Neural crest cell (in vitro differentiated cells): ENCODE measurements at regions not wholly inside any gene's neighbourhood (a gene's known extent, or its start where the extent isn't known, plus 50 kb on each side); places are given as distances from the start of the nearest gene placed in this dataset.

Experiments used
- DNase-seq: peaks from one replicate; pipeline ENCODE4 v3.0.0; 2021; ENCODE audit warnings: low read depth, mixed read lengths, low spot score
- H3K27ac Mint-ChIP-seq: one replicate; pipeline ENCODE4 v1.8.0; 2021; ENCODE audit warnings: mild to moderate bottlenecking, mixed read lengths; ENCODE audit not compliant: unreplicated experiment
- H3K27me3 Mint-ChIP-seq: 2 replicates; pipeline ENCODE4 v1.8.0; 2021; ENCODE audit warnings: low read depth, mild to moderate bottlenecking, mixed read lengths
- H3K36me3 Mint-ChIP-seq: 2 replicates; pipeline ENCODE4 v1.8.0; 2021; ENCODE audit warnings: low read depth, mild to moderate bottlenecking, mixed read lengths
- H3K4me1 Mint-ChIP-seq: 2 replicates; pipeline ENCODE4 v1.8.0; 2021; ENCODE audit warnings: mixed read lengths
- H3K4me3 Mint-ChIP-seq: one replicate; pipeline ENCODE4 v1.8.0; 2021; ENCODE audit warnings: mild to moderate bottlenecking, mixed read lengths
- H3K9me3 Mint-ChIP-seq: 2 replicates; pipeline ENCODE4 v1.8.0; 2021; ENCODE audit warnings: mixed read lengths
- TF ChIP-seq, protein P1 (sequence below): fragments of 200-600 bp; sonication (generic); conservative IDR thresholded peaks from 2 replicates; pipeline ENCODE4 v1.5.0; 2021; ENCODE audit warnings: antibody characterized with exemption, mild to moderate bottlenecking

DNA sequence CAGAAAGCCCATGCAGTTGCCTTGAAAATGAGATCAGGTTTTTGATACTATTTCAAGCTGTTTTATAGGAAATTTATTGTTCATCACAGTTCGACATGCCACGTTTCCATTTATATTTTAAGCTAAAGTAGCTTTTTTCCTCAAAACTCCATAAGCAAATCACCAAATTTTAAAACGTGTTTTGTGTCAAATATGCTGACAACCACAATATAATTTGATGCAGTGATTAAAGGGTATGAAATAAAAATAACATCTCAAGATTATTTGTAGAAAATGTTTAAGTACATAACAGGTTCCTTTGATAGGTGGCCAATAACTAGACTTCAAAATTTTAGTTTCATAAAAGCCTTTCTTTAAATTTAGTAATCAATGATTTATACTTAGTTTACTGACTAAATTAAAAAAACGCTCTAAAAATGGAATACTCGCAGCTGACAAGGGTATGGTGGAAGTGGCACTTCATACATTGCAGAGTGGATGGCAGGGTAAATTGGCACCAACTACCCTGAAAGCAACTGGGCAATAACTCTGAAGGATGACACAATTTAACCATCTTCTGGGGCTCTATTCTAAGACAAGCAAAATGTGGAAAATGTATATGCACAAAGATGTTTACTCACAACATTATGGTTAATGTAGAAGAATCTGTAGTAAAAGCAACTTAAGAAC lies 481.6 kb downstream of the TNS3 start:
- Mint-ChIP-seq H3K27me3 (no peaks in the 10 kb centered on the region), H3K27ac (no peak overlapping the region), H3K9me3 (peaks cover 2% of the 10 kb centered on the region), H3K4me1 (no peaks in the 10 kb centered on the region), H3K4me3 (no peak overlapping the region), H3K36me3 (no peaks in the 10 kb centered on the region)
- TF ChIP-seq, protein P1, sequence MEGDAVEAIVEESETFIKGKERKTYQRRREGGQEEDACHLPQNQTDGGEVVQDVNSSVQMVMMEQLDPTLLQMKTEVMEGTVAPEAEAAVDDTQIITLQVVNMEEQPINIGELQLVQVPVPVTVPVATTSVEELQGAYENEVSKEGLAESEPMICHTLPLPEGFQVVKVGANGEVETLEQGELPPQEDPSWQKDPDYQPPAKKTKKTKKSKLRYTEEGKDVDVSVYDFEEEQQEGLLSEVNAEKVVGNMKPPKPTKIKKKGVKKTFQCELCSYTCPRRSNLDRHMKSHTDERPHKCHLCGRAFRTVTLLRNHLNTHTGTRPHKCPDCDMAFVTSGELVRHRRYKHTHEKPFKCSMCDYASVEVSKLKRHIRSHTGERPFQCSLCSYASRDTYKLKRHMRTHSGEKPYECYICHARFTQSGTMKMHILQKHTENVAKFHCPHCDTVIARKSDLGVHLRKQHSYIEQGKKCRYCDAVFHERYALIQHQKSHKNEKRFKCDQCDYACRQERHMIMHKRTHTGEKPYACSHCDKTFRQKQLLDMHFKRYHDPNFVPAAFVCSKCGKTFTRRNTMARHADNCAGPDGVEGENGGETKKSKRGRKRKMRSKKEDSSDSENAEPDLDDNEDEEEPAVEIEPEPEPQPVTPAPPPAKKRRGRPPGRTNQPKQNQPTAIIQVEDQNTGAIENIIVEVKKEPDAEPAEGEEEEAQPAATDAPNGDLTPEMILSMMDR: no peak
- DNase-seq: no peak

DNA sequence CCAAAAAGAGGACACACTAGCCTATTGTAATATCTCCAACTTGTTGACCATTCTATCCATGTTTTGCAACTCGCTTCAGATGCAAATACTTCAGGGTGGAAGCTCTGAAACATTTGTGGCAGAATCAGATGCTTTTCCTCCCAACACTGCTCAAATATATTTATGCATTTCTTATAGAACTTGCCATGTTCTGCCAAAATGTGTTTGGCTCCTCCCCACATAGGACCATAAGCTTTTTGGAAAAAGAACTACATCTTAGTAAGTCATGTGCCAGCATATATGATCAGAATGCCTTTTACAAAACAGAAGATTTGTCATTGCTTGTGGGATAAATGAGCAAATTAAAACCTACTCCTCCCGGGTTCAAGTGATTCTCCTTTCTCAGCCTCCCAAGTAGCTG lies 484.5 kb downstream of the TNS3 start:
- Mint-ChIP-seq H3K27me3 (no peaks in the 10 kb centered on the region), H3K27ac (no peak overlapping the region), H3K4me3 (no peak overlapping the region), H3K36me3 (no peaks in the 10 kb centered on the region), H3K4me1 (no peaks in the 10 kb centered on the region), H3K9me3 (peaks cover 2% of the 10 kb centered on the region)
- TF ChIP-seq, protein P1: no peak
- DNase-seq: no peak

DNA sequence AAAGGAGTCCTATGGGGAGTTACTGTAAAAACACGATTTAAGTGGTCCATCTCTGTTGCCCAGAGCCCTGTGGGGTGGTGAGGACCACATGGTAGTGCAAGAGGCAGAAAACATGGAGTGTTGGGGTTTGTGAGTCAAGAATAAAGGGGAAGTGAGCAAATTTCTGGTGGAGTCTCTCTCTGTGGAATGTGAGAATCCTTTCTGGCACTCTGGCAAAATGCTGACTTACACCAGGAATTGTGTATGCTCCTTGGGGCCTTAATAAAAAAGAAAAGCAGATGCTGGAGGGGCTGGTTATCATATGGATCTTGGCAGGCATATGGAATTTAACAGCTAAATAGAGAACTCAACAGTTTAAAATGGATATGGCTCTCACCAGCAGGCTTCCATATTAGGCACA lies 486.0 kb downstream of the TNS3 start:
- no peaks in the 10 kb centered on the region for H3K36me3 Mint-ChIP-seq
- H3K4me1 Mint-ChIP-seq: no peaks in the 10 kb centered on the region
- no peaks in the 10 kb centered on the region for H3K27me3 Mint-ChIP-seq
- peaks cover 2% of the 10 kb centered on the region for H3K9me3 Mint-ChIP-seq
- TF ChIP-seq, protein P1: no peak
- no peak overlapping the region for H3K27ac Mint-ChIP-seq
- DNase-seq: no peak
- no peak overlapping the region for H3K4me3 Mint-ChIP-seq

DNA sequence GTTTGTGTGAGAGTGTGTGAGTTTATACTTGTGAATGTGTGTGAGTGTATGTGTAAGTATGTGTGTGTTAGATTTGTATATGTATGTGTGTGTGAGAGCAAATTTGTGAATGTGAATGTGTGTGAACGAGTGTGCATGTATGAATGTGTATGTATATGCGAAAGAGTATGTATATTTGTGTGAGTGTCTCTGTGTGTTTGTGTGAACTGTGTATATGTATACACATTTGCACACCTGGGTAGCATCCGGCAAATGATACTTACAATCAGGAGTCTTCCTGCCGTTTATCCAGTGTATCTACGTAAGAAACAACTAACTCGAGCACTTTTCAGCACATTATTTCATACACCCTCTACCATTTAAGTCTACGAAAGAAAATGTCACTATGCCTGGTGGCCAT lies 487.4 kb downstream of the TNS3 start:
- TF ChIP-seq, protein P1: no peak
- H3K27ac Mint-ChIP-seq: no peak overlapping the region

DNA sequence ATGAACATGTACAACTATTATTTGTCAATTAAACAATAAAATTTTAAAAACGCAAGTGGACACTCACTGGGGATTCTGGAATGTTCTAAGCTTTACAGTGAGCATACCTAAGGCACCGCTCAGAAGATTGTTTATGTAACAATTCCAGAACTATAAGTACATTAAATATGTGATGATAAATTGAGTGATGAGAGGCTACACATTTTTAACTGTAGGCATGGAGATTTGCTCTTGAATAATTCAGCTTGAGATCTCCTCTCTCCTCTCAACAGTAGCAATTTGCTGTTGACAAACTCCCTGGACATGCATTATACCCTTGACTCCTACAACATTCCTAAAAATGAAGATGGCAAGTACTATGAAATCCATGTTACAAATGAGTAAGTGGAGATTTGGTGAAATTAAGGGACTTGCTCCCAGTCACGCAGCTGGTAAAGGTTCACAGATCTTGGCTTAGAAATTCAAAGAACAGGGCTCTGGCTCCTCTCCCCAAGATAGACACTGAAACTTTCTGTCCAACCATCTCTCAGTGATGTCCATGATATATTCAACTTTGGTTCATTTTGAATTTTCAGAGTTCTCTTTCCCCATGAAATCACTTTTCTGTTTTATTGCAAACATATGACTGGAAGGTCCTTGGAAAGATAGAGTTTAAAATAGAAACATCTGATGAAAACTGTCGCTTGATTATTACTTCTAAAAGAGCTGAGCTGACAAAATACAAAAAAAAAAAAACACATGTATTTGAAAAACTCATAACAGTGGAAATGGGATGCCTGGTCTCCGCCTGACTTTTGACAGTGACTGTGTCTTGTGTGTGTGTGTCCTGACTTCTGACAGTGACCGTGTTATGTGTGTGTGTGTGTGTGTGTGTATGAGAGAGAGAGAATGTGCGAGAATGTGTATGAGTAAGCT lies 488.3 kb downstream of the TNS3 start:
- TF ChIP-seq, protein P1: no peak
- no peak overlapping the region for H3K4me3 Mint-ChIP-seq
- peaks cover 3% of the 10 kb centered on the region for H3K4me1 Mint-ChIP-seq
- peaks cover 2% of the 10 kb centered on the region for H3K36me3 Mint-ChIP-seq
- no peaks in the 10 kb centered on the region for H3K27me3 Mint-ChIP-seq
- no peak for DNase-seq
- peaks cover 3% of the 10 kb centered on the region for H3K9me3 Mint-ChIP-seq
- H3K27ac Mint-ChIP-seq: no peak overlapping the region

More for the DNA sequence above, 487.4 kb downstream of the TNS3 start:
- DNase-seq: no peak
- H3K4me1 Mint-ChIP-seq: no peaks in the 10 kb centered on the region
- H3K9me3 Mint-ChIP-seq: no peaks in the 10 kb centered on the region
- no peak overlapping the region for H3K4me3 Mint-ChIP-seq
- H3K36me3 Mint-ChIP-seq: no peaks in the 10 kb centered on the region
- no peaks in the 10 kb centered on the region for H3K27me3 Mint-ChIP-seq
